ENCODE measurements at regions not wholly inside any gene's neighbourhood (a gene's known extent, or its start where the extent isn't known, plus 50 kb on each side); places are given as distances from the start of the nearest gene placed in this dataset.

GRCh38 chr12:19053218-19053617 is 76.3 kb upstream of the PLEKHA5 start:
- no peak for TF ChIP-seq CTCF (conservative IDR thresholded peaks at IDR 0.05; ENCODE audit: control insufficient read depth, insufficient read depth, low read depth, low read length)

GRCh38 chr12:19054035-19054434 is 75.5 kb upstream of the PLEKHA5 start:
- no peak overlapping the region for H3K4me3 ChIP-seq (ENCODE audit: control insufficient read depth, low read depth, low read length)
- DNase-seq (ENCODE audit: low read depth) = no peak
- no peak for TF ChIP-seq CTCF (conservative IDR thresholded peaks at IDR 0.05; ENCODE audit: control insufficient read depth, insufficient read depth, low read depth, low read length)

More at GRCh38 chr12:19053218-19053617, 76.3 kb upstream of the PLEKHA5 start:
- no peak overlapping the region for H3K4me3 ChIP-seq (ENCODE audit: control insufficient read depth, low read depth, low read length)
- no peak for DNase-seq (ENCODE audit: low read depth)

- H3K4me3 ChIP-seq (ENCODE audit: control insufficient read depth, low read depth, low read length) = no peak overlapping the region
- DNase-seq (ENCODE audit: low read depth) = no peak
- no peak for TF ChIP-seq CTCF (conservative IDR thresholded peaks at IDR 0.05; ENCODE audit: control insufficient read depth, insufficient read depth, low read depth, low read length)
Observed at GRCh38 chr12:19055589-19055988, 73.9 kb upstream of the PLEKHA5 start.

GRCh38 chr12:19058235-19059021 is 71.1 kb upstream of the PLEKHA5 start:
- DNase-seq (ENCODE audit: low read depth) = peak; percentile 34

GRCh38 chr12:19064713-19065112 is 64.8 kb upstream of the PLEKHA5 start:
- DNase-seq (ENCODE audit: low read depth) = no peak
- TF ChIP-seq CTCF (conservative IDR thresholded peaks at IDR 0.05; ENCODE audit: control insufficient read depth, insufficient read depth, low read depth, low read length) = no peak
- no peak overlapping the region for H3K4me3 ChIP-seq (ENCODE audit: control insufficient read depth, low read depth, low read length)

More at GRCh38 chr12:19058235-19059021, 71.1 kb upstream of the PLEKHA5 start:
- no peak overlapping the region for H3K4me3 ChIP-seq (ENCODE audit: control insufficient read depth, low read depth, low read length)
- TF ChIP-seq CTCF (conservative IDR thresholded peaks at IDR 0.05; ENCODE audit: control insufficient read depth, insufficient read depth, low read depth, low read length) = no peak

GRCh38 chr12:19065223-19065622 is 64.3 kb upstream of the PLEKHA5 start:
- no peak for TF ChIP-seq CTCF (conservative IDR thresholded peaks at IDR 0.05; ENCODE audit: control insufficient read depth, insufficient read depth, low read depth, low read length)
- no peak for DNase-seq (ENCODE audit: low read depth)
- H3K4me3 ChIP-seq (ENCODE audit: control insufficient read depth, low read depth, low read length) = no peak overlapping the region

Measured in fibroblast of mammary gland (primary cell).